Fibroblast of skin of right biceps (primary cell): ENCODE measurements at regions not wholly inside any gene's neighbourhood (a gene's known extent, or its start where the extent isn't known, plus 50 kb on each side); places are given as distances from the start of the nearest gene placed in this dataset.

Source experiments
- DNase-seq: peaks from one replicate; pipeline ENCODE4 v3.0.0-alpha.2; 2013

DNA sequence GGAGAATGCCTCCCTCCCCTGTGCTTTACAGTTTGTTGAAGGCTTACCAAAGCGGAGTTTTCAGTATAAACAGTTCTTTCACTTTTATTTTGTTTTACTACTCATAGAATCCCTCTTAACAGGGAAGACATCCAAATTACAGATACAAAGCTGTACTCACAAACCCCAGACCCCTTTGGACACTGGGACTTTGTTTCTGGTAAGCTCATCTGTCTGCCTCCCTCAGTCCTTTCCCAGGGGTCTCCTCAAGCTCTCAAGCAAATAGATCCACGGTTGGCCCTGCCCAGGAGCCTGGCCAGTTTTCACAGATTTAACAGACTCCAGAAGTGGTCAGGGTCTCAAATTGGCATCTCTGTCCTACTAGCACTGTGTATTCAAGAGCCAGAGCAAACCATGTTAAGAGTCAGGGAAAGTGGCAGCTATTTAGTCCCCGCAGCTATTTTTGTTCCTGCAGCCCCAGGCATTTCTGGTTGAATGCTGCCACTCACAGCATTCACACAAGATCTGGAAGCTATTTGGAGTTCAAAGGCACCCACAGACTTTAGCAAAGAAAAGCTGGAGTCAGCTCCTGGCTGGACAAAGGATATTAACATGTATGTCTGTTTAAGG is 54.2 kb downstream of the TMEM100 start:
- no peak for DNase-seq

DNA sequence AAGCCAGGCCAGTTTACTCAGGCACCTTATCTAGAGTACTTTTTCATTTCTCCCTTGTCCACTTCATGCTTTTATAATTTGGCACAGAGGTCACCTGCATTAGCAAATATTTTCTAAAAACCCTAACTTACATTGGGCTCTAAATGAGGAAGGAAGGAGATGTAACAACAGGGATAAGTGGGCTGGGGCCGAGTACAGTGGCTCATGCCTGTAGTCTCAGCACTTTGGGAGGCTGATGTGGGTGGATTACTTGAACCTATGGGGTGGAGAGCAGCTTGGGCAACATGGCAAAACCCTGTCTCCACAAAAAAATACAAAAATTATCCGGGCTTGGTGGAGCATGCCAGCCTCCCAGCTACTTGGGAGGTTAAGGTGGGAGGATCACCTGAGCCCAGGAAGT is 55.9 kb downstream of the TMEM100 start:
- DNase-seq: no peak

DNA sequence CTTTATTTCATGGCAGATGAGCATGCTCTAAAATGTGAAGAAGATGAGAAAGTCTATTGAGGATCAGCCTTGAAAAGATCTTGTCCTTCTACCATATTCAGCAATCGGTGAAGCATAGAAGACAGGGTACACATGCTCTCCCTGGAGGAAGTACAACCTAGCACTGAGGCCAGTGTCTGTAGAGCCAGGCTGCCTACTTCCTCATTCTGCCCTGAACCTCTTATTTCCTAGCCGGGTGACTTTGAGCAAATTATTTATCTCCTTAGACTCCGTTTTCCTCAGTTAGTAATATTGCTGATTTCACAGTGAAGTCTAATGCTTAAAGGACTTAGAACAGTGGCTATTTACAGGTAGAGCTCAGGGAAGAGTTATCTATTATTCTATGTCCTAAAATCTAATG is 58.4 kb downstream of the TMEM100 start:
- no peak for DNase-seq

DNA sequence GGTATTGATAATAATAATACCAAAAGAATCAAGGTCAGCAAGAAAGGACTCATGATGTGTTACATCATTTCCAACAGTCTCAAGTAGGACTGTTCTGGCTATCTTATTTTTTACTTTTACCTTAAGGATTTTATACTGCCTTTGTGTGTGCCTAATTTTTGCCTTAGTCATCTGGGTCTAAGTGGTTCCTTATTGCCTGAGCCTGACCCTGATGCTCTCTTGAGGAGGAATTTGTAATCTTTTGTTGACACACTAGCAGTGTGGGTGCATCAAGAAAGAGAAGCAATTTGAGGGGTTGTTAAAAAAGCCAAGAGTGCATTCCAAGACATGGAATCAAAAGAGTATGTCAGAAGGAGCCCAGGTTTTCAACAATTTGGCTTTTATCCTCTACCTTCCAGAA is 59.3 kb downstream of the TMEM100 start:
- no peak for DNase-seq

DNA sequence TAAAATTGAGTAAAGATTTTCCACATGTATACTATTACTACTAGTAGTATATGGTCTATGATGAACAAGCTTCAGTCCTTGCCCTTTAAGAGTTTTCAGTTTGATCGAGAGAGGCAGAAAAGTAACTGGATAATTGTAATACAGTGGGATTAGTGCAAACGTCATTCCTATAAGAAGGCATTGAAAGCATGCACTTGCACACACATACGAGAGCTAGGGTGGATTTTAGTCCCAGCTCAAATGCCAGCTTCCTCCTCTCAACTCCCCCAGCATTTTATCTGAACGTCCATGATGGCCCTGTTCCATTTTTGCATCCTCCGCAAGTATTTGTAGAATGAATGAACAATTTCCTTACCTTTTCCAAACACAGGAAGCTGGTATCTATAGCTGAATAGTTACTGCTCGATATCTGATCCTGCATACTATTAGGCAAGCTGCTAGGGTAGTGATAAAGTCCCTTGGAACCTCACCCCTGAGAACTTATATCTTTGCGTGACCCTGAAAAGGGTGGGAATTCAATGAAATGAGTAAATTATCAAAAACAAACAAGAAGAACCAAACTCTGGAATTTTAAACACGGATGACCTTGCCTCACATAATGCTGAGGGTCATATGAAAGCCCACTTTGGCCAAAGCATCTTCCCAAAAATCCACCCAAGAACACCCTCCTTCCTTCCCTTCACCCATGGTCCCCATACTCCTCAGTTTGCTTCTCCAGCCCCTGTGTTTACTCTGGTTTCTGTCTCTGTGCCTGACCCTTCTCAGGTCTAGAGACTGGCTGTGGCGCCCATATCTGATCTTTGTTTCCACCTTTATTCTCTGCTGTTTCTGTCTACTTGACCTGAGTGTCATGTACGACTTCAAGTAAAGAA is 60.5 kb downstream of the TMEM100 start:
- DNase-seq: no peak

DNA sequence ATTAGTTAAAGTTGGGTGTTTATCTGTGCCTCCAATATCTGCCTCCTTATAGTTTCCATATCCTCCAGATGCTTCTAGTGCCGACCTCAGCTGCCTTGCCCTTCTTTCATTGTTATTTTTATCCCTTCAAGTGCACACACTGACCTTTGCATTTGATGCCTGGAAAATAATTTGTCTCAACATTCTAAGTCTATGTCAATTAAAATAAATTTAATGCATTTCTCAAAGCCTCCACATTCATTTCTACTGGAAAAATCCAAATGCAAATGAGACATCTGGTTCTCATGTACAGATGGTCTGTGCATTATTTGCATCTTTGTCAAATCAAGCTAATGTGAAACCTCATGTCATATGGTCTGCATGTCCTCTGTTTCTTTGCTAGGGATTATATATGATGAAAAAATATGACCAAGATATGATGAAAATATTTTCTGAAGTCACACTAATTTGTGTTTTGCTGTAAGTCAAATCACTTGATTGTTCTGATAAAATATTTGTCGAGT is 61.4 kb downstream of the TMEM100 start:
- no peak for DNase-seq

DNA sequence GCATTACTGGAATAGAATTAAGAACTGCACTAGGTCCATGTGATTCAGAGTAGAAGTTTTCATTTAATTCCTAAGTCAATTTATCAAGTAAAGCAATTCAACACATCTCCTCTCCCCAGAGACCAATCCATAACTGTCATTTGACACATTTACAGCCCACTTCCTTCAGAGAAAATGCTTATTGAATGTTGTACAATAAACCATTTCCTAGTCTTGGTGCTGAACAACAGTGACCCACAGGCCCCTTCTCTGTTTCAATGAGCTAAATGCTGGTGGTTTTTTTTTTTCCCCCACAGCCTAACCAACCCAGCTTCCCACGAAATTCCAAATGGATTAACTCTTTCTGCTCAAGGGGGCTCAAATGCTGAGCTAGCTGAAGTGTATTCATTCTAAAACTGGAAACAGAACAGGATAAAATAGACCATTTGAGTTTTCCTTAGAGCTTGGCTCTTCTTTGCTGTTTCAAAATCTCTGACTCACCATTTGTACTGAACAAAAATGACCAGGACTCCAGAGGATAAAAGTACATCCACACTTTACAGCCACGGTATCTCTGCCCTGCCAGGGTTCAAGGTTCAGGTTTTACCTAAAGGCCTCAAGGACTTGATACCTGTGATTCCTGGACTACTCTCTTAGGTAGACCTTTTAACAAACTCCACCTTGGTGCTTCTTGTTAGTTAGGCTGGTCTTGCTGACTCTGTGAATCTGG is 62.3 kb downstream of the TMEM100 start:
- peak; percentile 98 for DNase-seq

DNA sequence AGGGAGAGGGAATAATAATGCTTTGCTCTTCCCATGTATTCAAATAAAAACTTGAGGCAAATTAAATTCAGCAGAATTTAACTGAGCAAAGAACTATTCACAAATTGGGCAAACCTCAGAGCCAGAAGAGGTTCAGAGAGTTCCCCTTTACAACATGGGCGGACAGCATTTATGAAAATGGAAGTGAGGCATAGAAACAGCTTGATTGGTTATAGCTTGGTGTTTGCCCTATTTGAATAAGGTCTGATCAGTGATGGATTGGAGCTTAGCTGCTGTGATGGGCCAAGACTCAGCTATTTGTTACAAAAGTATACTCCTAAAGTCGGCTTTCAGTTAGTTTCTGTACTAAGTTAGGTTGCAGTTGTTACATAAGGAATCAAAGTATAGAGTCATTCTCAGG is 63.0 kb downstream of the TMEM100 start:
- DNase-seq: no peak

DNA sequence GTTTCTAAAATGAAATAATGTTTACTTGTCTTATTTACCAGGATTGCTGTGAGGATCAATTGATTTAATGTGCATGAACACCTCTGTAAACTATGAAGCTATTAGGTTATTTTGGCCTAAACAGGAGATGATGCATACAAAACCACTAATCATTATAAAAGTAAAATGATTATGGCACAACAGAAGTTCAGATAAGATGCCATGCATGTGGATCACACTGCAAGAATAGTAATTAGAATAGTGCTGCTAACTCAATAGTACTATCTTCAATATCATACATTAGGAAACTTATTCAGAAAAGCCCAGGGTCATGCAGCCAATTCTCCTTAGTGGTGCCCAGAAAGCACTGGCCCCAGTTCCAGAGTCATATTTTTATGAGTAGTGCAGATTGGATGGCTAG is 66.9 kb downstream of the TMEM100 start:
- DNase-seq: no peak

DNA sequence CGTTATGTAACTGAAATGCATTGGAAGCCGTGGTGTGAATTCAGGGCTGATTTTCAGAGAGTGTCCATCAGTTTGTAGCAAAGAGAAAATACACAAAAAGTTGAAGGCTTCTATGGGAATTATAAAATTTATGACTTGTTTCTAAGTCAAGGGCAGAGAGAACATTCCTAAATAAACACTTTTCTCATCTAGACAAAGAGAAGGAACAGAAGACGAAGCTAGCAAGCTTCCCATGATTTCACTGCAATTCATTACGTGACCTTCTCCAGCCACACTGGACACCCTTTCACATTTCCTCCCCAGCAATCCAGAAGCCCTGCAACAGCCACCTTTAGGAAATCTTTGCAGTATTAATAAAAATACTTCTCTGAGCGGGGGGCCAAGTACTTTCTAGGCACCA is 67.8 kb downstream of the TMEM100 start:
- no peak for DNase-seq

DNA sequence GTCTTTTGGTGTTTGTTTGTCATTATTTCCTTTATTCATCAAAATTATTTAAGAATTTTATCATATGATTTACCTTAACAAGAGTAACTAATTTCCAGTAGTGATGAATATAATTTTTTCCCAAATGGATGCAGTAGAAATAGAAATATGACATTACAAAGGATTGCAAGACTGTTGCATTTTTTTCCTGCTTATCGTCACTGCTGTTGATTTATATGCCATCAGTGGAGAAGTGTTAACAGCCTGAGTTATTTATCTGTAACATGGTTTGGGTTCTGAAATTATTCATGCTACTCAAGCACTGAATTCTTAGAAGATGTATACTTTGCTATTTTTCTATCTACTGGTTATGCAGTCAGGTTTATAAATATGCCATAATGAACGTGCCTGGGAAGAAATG is 68.6 kb downstream of the TMEM100 start:
- DNase-seq: peak; percentile 84

DNA sequence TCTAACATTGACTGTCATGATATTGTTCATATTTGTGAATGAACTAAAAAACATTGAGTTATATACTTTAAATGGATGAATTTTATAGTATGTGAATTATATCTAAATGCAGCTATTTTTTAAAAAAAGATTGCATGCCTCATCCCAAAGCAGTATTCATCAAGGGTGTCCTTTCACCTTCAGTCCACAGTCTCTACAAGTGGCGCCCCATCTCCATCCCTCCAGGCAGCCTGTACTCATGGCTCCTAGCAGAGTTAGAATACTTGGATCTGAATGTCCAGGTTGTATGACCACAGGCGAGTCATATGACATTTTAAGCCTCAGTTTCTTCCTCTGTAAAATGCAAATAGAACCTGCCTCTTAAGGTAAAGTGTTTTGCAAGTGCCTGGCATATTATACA is 69.8 kb downstream of the TMEM100 start:
- DNase-seq: no peak

DNA sequence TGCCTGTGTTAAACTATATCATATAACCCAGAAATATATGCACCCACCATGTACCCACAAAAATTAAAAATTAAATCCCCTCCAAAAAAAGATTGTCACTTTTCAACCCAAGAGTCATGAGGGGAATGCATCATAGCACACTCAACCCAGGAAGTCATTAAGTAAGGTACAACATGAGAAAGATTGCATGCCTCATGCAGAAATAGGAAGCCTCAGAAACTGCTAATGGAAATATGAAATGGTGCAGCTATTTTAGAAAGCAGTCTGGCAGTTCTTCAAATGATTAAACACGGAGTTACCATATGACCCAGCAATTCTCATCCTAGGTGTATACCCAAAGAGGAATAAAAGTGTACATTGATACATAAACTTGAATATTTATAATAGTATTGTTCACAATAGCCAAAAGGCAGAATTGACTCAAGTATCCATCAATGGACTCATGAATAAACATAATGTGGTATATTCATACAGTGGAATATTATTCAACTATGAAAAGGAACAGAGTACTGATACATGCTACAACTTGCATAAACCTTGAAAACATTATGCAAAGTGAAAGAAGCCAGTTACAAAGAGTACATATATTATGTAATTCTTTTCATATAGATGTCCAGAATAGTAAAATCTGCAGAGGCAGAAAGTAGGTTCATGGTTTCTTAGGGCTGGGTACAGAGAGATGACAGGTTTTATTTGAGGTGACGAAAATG is 70.4 kb downstream of the TMEM100 start:
- DNase-seq: no peak

DNA sequence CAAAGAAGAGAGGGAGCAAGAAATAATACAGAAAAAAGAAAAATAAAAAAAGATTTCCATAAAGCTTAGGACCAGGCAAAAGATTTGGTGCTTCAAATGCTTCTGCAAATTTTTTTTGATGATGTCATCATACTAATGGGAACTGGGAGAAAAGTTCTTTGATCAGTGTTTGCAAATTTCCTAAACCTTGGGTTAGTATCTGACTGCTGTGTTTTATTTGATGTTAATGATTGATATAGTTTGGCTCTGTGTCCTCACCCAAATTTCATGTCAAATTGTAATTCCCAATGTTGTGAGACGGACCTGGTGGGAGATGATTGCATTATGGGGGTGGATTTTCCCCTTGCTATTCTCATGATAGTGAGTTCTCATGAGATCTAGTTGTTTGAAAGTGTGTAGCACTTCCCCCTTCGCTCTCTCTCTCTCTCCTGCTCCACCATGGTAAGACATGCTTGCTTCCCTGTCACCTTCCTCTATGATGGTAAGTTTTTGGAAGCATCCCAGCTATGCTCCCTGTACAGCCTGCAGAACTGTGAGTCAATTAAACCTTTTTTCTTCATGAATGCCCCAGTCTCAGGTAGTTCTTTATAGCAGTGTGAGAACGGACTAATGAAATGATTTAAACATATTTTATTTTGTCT is 72.6 kb downstream of the TMEM100 start:
- no peak for DNase-seq

DNA sequence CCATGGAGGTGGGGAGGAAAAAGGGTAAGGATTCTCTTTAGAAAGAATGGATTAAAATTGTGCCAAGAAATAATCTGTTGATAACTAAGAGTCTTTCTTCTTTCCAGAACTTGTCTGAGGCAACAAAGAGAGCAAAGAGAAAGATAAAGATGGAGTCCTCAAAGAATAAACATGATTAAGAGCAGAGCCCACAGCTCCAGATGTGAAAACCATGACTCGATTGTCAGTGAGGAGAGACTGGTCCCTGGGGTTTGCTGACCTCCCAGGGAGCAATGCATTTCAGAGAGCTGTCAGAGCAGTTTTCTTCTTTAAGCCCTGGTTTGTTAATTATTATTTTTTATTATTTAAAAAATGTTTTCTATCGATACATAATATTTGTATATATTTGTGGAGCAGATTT is 74.6 kb downstream of the TMEM100 start:
- DNase-seq: peak; percentile 33

DNA sequence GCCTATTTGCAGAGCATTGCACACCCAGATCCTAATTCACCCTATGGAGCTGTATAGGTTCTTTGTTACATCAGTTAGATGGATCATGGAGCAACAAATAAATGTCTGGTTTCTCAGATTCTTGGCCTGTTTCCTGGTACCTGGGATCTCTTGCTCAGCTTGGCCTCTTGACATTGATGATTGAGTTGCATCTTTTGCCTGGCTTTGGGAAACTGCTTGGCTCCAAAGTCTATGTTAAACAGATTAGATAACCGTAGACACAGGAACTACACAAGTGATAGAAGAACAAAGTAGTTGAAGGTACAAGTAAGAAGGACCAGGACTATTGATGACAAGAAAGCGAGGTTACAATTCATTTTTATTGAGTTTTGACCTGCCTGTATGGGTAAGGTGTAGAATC is 77.3 kb downstream of the TMEM100 start:
- no peak for DNase-seq

DNA sequence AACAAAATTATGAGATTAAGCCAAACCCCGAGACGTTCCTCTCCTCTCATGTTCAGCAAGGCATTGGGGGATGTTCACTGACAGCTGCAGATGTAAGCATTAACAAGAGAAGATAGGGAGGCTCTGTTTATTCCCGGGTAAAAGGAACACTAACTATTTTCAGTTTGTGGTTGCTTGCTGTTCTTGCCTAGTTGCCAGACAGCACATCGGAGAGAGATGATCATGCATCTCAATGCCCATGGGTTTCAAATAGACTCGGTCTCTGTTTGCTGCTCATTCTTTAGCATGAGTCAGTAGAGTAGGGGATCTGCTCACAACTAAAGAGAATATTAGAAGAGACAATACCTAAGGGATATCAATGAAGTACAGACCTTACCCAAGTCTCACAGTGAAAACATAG is 78.3 kb downstream of the TMEM100 start:
- no peak for DNase-seq

DNA sequence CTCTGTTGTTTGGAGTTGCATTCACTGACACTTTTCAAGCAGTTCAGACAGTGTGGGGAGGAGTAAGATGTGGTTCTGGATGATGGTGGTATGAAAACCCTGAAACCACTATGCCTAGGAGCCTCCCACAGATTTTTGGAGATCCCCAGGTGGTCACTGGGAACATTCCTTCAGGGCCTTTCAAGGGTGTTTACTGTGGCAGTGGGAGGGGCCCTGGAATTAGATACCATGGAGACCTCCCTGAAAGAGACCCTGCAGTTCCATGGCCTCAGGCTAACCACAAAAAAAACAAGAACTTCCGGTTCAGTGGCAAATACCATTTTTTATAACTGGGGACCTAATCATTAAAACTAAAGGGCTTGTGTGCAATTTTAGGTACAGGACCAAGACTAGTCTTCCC is 79.9 kb downstream of the TMEM100 start:
- DNase-seq: no peak

DNA sequence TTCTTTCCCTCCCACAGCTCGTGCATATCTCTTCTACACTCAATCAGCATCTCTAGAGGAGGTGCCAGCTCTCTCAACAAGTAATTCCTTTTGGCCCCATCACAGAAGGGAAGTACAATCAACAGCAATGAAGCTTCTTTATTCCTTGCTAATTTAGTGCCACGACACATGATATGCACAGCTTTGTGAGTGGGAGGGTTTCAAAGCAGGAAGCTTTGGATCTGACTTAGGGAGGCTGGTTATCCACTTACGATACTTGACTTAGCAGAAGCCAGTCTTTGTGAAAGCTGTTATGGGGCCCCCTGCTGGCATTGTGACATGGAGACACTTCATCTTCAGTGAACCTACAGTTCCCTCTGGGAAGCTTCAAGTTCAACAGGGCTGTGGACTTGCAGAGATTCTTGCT is 81.0 kb downstream of the TMEM100 start:
- peak; percentile 58 for DNase-seq

DNA sequence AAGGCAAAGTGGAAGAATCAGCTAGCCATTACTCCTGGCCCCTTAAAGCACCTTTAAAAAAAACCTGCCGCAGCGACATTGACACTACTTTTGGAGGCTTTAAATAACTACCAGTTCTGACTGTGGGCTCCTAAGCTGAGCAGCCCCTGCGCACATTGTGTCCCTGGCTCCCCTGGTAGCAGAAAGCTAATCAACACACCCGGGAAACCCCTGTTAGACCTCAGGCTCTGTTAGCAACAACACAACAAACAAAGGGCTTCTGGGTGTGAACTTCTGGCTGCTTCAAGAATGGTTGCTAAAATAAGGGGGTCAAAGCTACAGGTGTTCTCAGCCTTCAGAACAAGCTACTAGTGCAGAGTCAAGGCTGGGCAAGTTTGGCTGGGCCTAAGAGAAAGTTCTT is 83.6 kb downstream of the TMEM100 start:
- DNase-seq: no peak

DNA sequence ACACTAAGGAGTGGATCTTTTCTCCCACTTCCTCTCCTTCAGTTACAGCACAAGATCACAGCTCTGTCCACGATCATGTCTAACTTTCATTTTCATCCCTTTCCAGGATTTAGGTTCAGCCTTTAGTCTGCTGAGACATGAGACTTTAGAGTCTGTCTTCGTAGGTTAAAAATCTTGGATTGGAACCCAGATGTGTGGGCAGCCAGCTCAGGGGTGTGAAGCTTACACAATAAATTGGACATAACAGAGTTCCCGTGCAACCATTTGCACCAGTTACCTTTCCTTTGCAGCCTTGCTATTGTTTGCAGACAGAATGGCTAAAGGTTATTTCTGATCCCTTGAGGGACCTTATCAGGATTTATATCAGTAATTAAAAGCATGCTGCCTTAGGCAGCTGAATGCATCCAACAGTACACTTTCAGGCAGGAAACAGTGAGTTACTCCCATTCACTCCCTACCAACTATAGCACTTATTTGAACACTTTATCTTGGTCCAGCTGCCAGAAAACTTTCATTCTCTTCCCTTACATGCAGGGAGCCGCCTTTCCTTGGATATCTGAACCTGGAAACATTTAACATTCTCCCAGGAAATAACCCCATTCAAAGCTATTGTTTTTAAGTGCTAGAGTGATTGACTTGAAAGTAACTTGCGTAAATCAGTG is 87.3 kb downstream of the TMEM100 start:
- DNase-seq: no peak

DNA sequence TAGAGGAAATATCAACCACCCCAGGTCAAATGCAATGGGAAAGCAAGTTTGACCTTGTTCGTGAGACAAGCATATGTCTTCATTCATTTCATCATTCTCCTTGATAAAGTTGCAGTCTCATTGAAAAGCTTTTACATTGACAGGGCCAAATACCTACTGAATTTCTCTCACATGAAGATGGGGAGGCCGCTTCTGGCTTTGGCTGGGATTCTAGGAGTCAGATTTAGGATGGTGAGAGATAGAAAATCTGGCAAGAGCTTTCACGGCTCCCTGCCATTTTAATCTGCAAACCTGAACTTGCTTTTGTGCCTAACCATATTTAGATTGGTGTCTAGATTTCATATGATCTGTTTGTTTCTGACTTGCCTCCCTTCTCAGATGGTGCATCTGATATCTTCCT is 88.0 kb downstream of the TMEM100 start:
- DNase-seq: no peak
